T-helper 1 cell treated with Interleukin-12 subunit alpha and Interleukin-12 subunit beta and Interleukin-4 antibody, amounts not matched to agents 30 ng/mL and 1 ng/mL, for 36 hours (primary cell): ENCODE measurements at regions not wholly inside any gene's neighbourhood (a gene's known extent, or its start where the extent isn't known, plus 50 kb on each side); places are given as distances from the start of the nearest gene placed in this dataset.
"Not testable (repeated sequence)": the region's sequence is repeated elsewhere in the genome, so short reads cannot be mapped to it uniquely, and the experiment has no call there.

Experiments
- intact Hi-C: fragments of 100-400 bp; cut with micrococcal nuclease; formaldehyde crosslinking; loops from one replicate; pipeline ENCODE4 v1.15.1; 2024

DNA sequence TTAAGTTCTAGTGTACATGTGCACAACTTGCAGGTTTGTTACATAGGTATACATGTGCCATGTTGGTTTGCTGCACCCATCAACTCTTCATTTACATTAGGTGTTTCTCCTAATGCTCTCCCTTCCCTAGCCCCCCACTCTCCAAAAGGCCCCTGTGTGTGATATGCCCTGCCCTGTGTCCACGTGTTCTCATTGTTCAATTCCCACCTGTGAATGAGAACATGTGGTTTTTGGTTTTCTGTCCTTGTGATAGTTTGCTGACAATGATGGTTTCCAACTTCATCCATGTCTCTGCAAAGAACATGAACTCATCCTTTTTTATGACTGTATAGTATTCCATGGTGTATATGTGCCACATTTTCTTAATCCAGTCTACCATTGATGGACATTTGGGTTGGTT is 189.5 kb upstream of the TMEFF2 start:
- intact Hi-C loops = not testable (repeated sequence)

DNA sequence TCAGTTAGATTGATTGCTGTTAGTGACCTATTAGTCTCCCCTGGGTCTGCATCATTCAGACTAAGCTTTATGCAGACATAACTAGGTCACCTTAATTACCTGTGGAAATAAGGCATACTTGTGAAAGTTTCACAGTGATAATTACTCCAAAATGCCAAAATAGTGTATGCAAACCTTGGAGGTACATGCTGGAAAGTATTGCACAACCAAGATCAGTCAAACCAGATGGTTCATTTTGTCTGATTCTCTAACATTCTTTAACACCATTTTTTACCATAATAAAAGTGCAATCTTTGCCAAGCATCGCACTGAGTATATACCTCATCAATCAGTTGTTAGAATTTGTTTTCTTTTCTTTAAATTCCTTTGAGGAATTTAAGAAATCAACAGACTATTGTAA is 186.3 kb upstream of the TMEFF2 start:
- intact Hi-C loops = no loop called here

DNA sequence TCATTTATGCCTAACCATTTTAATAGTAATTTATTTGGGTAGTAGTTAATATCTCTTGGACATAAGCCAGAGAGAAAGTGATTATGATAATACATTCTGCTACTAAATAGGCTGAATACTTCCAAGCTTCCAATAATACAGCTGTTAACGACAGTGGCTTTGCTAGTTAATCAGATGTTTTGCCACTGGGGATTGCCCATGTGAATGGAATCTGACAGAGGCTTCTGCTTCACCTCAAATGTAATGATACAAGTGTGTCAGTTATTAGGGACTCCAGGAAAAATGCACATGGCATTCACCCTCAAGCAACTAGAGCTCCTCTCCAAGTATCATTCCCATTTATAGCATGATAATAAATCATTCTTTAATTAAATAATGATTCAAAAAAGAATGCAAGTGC is 185.0 kb upstream of the TMEFF2 start:
- intact Hi-C loops = no loop called here

DNA sequence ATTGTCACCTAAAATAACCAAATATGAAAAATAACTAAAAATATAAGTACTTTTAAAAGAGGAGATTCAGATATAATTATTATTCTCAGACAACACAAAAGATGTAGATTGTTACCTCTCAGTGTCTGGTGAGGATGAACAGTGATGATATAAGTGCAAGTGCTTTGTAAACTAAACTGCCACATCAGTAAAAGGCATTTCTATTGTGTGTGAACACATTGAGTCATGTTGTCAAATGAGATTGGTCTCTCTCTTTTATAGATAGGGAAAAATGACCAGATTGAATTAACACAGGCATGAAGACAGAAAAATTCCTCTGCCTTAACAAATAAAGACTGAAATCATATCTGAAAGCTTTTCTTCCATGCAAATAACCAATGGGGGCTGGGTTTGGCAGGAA is 182.4 kb upstream of the TMEFF2 start:
- intact Hi-C loops = no loop called here

DNA sequence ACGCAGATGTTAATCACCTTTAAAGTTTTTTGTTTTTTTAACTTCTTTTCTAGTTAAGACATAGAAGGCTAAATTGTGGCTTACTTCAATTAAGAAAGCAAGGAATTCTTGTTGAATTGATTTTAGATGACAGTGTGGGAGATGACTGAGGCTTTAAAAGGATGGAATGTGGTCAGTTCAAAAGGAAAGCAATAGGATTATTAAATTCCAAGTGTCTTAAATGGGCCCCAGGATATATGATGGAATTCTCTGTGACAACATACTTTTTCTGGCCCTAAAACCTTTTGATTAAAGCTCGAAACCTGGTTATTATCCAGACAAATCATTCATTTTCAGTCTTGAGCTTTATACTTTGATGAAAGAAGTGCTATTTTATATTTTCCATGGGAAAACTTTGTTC is 179.0 kb upstream of the TMEFF2 start:
- intact Hi-C loops = no loop called here

DNA sequence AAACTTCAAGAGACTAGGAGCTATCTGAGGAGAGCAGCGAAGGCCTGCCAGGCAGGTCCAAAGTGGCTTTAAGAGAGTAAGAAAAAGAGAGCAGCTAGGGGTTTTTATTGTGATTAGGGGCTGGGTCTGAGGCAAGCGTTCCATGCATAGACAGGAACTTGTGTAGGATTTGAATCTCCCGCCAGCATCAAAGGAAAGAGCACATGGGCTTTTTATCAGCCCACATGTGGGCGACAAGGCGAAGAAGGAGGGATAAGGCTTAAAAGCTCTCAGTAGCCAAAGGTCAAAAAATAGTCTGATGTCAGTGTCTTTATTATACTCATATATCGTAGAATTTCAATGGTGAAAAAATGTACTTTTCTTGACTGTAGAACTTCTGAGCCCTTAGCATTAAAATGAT is 178.5 kb upstream of the TMEFF2 start:
- intact Hi-C loops = no loop called here

DNA sequence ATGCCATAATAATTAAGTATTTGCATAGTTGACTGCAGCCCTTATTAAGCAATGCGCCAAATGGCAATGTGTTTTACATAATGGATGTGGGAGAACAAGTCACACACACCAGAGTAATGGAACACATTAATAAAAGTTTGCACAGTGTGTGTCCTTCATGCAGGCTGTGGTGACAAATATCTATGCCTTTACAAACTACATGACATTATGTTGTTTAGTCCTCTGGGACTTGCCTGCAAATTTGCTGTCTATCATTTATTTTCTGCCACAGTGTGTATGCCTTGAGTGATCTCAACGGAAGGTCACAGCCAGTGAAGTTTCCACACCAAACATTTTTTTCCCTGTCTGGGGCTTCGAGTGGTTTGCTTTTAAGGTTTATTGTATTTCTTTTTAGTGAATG is 175.2 kb upstream of the TMEFF2 start:
- intact Hi-C loops = no loop called here

GRCh38 chr2:192357217-192357616 is 162.5 kb upstream of the TMEFF2 start:
- intact Hi-C loops = no loop called here

DNA sequence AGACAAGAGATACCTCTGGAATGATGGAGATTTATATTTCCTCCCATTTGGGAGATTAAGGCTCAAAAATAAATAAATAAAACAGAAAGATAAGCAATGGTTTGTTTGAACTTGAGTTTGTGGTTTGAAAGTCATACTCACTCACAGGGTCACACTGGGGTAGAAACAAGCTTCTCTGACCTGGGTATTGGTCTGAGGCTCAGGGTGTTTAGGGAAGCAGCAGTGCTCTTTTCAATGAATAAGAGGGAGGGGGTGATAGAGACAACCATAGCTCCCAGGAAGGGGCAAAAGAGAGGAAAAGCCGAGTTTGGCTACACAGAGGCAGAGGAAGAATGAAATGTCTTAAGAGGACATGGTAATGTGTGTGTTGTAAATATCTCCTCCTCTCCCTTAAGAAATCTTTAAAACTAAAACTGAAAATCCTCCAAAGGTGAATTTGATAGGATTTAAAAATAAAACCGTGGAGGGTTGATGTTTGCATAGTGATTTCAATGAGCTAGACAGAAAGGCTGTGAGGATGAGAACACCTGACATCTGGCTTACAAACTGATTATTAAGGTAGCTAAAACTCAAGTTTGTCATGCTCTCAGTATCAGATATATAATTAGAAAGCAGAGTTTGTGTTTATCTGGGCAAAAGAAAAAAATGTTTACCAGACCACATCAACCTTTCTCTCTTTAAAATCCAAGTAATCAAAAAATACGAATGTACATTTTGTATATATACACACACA is 159.9 kb upstream of the TMEFF2 start:
- intact Hi-C loops = no loop called here

DNA sequence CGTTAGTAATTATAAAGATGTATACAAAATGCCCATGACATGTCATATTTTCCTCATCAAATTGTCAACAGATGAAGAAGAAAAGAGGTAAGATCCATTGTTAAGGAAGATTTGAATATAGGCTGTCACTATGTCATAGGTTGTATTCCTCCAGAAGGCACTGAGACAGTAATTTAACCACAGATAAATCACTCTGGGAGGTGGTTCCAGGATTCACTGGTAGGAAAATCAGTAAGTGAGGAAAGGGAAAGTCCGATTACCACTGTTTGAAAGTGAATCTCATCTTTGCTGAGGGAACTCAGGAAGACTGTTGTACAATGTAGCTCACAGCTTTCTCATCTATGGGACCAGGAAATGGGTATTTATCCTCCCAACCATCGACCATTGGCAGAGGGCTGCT is 152.8 kb upstream of the TMEFF2 start:
- intact Hi-C loops = no loop called here

DNA sequence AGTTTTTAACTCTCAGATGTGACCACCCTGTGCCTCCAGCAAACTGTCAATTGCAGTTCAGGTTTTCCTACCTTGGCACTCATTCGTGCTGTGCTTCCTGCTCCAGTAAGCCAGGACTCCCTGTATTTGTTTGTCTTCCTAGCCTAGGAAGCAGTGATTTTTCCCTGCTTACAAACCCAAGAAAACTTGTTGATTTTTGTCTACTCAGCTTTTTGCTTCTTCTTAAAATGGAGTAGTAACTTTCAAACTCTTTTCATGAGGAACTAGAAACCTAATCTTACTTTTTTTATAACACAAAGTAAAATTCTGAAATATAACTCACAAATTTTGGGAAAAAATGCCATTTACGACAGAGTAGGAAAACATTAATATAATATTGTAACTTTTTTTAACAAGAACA is 150.6 kb upstream of the TMEFF2 start:
- intact Hi-C loops = no loop called here

DNA sequence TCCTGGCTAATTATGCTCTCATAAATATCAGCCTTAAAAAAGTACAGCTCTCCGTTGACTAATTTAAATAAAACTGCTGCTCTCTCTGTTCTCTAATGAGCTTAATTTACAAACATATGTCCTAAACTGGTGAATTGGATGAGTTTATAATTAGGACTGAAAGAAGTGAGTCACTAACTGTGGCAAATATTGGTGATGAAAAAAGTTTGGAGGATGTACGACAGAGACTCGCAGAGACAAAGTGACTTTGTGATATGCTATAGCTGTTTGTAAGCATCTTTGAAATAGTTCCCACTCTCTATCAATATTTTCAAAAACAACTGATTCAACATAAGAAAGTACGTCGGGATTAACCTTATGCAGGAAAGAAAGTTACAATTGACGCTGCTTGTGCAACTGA is 138.9 kb upstream of the TMEFF2 start:
- intact Hi-C loops = no loop called here

GRCh38 chr2:192328297-192328696 is 133.6 kb upstream of the TMEFF2 start:
- intact Hi-C loops = no loop called here

- intact Hi-C loops = no loop called here
These were observed 132.8 kb upstream of the TMEFF2 start for GRCh38 chr2:192327576-192327975.

GRCh38 chr2:192315543-192315942 is 120.8 kb upstream of the TMEFF2 start:
- intact Hi-C loops = no loop called here

DNA sequence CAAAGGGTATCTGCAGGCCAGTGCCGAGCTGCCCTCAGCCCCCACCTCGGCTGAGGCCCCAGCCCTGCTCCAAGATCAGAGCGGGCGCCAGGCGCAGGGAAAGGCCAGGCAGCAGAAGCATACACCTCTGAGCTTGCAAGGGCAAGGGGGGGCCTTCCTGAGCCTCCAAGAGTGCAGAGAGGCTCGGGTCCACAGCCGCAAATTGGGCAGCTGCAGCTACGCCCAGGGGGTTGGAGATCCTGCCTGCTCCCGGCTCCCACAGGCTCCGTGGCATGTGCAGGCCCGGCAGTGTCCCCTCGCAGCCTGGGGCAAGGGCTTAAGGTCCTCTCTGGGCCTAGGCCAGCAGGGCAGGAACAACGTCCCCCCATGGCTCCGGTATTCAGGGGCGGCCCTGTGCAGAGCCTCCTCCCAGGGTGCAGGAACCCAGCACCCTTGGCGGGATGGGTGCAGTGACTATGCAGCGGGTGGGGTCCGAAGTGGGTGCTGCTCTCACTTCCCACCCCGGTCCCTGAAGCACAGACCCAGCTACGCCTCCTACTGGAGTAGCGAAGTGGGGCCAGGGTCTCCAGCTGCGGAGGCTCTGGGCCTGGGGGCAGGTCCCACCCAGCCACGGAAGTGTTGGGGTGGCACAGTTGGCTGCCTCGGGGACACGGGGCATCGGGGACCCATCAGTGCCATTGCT is 120.2 kb upstream of the TMEFF2 start:
- intact Hi-C loops = no loop called here

DNA sequence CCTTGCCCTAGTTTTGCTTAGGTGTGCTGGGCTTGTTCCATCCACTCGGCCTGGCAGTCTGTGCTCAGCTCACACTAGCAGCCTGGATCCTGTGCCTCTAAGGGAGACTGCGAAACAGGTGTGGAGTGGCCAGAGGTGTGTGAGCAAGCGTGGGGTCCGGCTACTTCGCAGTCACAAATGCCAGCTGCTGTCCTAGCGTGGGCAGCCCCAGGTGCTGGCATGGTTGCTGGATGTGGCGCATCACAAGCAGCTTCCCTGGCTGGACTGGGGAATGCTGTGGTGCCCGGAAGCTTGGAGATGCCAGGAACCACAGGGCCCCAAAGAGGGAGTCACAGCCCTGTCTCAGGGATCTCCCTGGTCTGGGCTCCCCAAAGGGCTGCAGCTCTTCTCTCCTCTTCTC is 119.0 kb upstream of the TMEFF2 start:
- intact Hi-C loops = no loop called here

DNA sequence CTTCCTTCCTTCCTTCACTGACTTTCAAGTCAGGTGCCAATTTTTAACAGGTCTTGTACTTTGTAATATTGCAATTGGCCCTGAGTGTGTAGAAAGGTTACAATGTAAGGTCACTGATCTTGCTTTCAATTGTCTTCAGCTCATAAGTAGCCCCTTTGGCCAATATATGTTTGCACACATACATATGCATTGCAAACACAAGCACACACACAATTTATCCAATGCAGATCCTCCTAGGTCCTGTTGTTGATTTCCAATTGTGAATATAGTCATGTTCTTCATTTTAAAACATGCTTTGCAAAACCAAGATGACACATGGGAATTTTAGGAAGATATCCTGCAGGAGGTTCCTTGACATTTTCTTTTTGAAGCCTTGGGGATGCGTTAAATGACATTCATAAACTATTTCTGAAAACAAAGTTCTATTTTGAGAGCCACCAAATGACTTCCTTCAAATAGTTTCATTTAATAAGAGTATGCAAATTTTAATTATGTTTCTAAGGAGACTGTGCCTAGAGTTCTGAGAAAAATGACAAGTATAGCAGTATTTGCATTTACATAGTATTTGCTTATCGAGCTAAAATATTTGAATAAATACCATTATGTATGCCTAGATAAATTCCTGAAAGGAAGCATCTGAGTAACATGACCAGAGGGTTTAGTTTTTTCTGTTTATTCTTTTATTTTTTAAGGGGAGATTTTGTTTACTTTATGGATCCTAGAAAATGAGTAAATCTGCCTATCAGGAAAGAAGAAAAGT is 117.1 kb upstream of the TMEFF2 start:
- intact Hi-C loops = no loop called here

- intact Hi-C loops = no loop called here
These were observed 112.8 kb upstream of the TMEFF2 start for GRCh38 chr2:192307530-192307929.

GRCh38 chr2:192298664-192299063 is 103.9 kb upstream of the TMEFF2 start:
- intact Hi-C loops = no loop called here

DNA sequence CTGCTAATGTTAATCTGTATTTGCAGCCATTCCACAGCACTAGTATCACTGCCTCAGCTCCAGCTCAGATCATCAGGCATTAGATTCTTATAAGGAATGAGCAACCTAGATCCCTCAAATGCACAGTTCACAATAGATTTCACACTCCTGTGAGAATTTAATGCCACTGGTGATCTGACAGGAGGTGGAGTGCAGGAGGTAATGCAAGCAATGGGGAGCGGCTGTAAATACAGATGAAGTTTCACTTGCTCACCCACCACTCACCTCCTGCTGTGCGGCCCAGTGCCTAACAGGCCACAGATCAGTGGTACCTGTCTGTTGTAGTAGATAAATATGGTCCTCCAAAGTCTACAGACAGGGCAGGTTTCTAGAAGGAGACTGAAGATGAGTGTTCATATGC is 97.7 kb upstream of the TMEFF2 start:
- intact Hi-C loops = no loop called here

DNA sequence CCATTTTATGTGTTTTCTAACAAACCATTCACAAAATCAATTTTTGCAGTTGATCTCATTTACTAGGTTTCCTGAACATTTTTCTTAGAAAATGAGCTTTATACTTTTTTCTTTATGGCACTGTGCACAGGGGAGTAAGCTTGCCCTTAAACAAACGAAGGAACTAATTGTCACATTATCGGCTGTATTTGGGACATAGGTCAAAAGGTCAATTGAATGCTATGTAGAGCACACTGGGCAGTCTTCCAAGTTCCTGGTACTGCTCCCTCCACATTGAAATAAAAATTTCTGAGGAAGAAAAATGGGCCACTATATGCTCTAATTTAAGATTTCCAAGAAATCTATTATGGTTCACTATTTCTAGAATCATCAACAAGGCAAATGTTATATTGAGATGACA is 93.6 kb upstream of the TMEFF2 start:
- intact Hi-C loops = no loop called here
